Thyroid gland (tissue), 4 donors: ENCODE measurements at regions not wholly inside any gene's neighbourhood (a gene's known extent, or its start where the extent isn't known, plus 50 kb on each side); places are given as distances from the start of the nearest gene placed in this dataset.
"Not testable (repeated sequence)": the region's sequence is repeated elsewhere in the genome, so short reads cannot be mapped to it uniquely, and the experiment has no call there.

ENCODE experiments used
- DNase-seq, 2 donors: peaks; one replicate each; pipeline ENCODE4 v3.0.0-alpha.2; 2019
- H3K27ac ChIP-seq, 3 donors: fragments of 200-600 bp; sonication (generic); 1 replicate in 2 of 3; 2 replicates in 1 of 3; pipeline ENCODE4 v1.5.1; 2016 to 2019; ENCODE audit warnings: mild to moderate bottlenecking in 1 of 3, moderate library complexity in 1 of 3
- H3K27me3 ChIP-seq: fragments of 200-600 bp; sonication (generic); one replicate; pipeline ENCODE4 v1.5.1; 2019
- H3K36me3 ChIP-seq, 2 donors: fragments of 200-600 bp; sonication (generic); one replicate each; pipeline ENCODE4 v1.5.1; 2016 to 2019
- H3K4me1 ChIP-seq, 2 donors: fragments of 200-600 bp; sonication (generic); one replicate each; pipeline ENCODE4 v1.5.1; 2017 to 2019
- H3K4me3 ChIP-seq, 3 donors: fragments of 200-600 bp; sonication (generic); replicated peaks in 1 of 3; 1 replicate in 2 of 3; 2 replicates in 1 of 3; pipeline ENCODE4 v1.5.1; 2016; ENCODE audit warnings: mild to moderate bottlenecking in 1 of 3
- H3K9me3 ChIP-seq: fragments of 200-600 bp; sonication (generic); one replicate; pipeline ENCODE4 v1.5.1; 2017
- CTCF ChIP-seq, 6 experiments: fragments of 200-600 bp in 3 of 6; fragments of 450-650 bp in 3 of 6; sonication (generic) in 3 of 6; IDR thresholded peaks; one replicate each; pipeline ENCODE4 v1.5.1; 2016 to 2019; ENCODE audit warnings: antibody characterized with exemption in 6 of 6, mild to moderate bottlenecking in 2 of 6, inconsistent platforms in 1 of 6, moderate library complexity in 1 of 6
- POLR2A ChIP-seq, 2 donors: fragments of 450-650 bp; IDR thresholded peaks; one replicate each; pipeline ENCODE4 v1.6.1; 2017; ENCODE audit warnings: antibody characterized with exemption in 2 of 2, mild to moderate bottlenecking in 2 of 2, moderate library complexity in 1 of 2
- WGBS, 2 donors: methylation state at CpG; one replicate each; pipeline ENCODE4 v1.1.5; 2017; 5-methylcytosine and 5-hydroxymethylcytosine counted together
- intact Hi-C: fragments of 100-400 bp; cut with DNase I; formaldehyde crosslinking; loops from one replicate; pipeline ENCODE4 v1.15.1; 2023

GRCh38 chr21:27557356-27557755 lies 590.5 kb upstream of the ADAMTS5 start:
- WGBS, 2 donors = 94 to 96% methylated on average over 1 of the region's 1 CpG

GRCh38 chr21:27555996-27556395 lies 589.1 kb upstream of the ADAMTS5 start:
- 93 to 99% methylated on average over 2 of the region's 2 CpGs for WGBS, 2 donors
- no peak for TF ChIP-seq POLR2A (IDR thresholded peaks at IDR 0.05)
- TF ChIP-seq CTCF (IDR thresholded peaks at IDR 0.05) = no peak
- intact Hi-C loops = no loop called here
- no peak overlapping the region for H3K4me3 ChIP-seq
- no peaks in the 10 kb centered on the region for H3K36me3 ChIP-seq
- no peak overlapping the region for H3K27ac ChIP-seq
- DNase-seq = no peak
- no peaks in the 10 kb centered on the region for H3K4me1 ChIP-seq
- H3K27me3 ChIP-seq = no peaks in the 10 kb centered on the region
- no peaks in the 10 kb centered on the region for H3K9me3 ChIP-seq

More at GRCh38 chr21:27557356-27557755, 590.5 kb upstream of the ADAMTS5 start:
- intact Hi-C loops = no loop called here
- no peaks in the 10 kb centered on the region for H3K4me1 ChIP-seq
- H3K27me3 ChIP-seq = no peaks in the 10 kb centered on the region
- H3K9me3 ChIP-seq = no peaks in the 10 kb centered on the region
- no peak for DNase-seq
- H3K36me3 ChIP-seq = no peaks in the 10 kb centered on the region
- no peak for TF ChIP-seq POLR2A (IDR thresholded peaks at IDR 0.05)
- TF ChIP-seq CTCF (IDR thresholded peaks at IDR 0.05) = no peak
- H3K4me3 ChIP-seq = no peak overlapping the region
- H3K27ac ChIP-seq = no peak overlapping the region

- no peak for TF ChIP-seq POLR2A (IDR thresholded peaks at IDR 0.05)
- no peak for TF ChIP-seq CTCF (IDR thresholded peaks at IDR 0.05)
- Histone ChIP-seq H3K27ac (no peak overlapping the region), H3K4me1 (no peaks in the 10 kb centered on the region), H3K4me3 (no peak overlapping the region), H3K27me3 (no peaks in the 10 kb centered on the region), H3K36me3 (no peaks in the 10 kb centered on the region), H3K9me3 (no peaks in the 10 kb centered on the region)
- intact Hi-C loops = no loop called here
- no peak for DNase-seq
These were observed 583.4 kb upstream of the ADAMTS5 start for GRCh38 chr21:27550287-27550686.

- 69 to 72% methylated on average over 4 of the region's 4 CpGs for WGBS, 2 donors
- H3K9me3 ChIP-seq = no peaks in the 10 kb centered on the region
- no peaks in the 10 kb centered on the region for H3K27me3 ChIP-seq
- H3K4me1 ChIP-seq = no peaks in the 10 kb centered on the region
- no peaks in the 10 kb centered on the region for H3K36me3 ChIP-seq
- H3K27ac ChIP-seq = no peak overlapping the region
- no peak overlapping the region for H3K4me3 ChIP-seq
- TF ChIP-seq POLR2A (IDR thresholded peaks at IDR 0.05) (no peak), CTCF (IDR thresholded peaks at IDR 0.05) (no peak)
- intact Hi-C loops = no loop called here
- no peak for DNase-seq
These were observed 581.6 kb upstream of the ADAMTS5 start for GRCh38 chr21:27548486-27548885.

- Histone ChIP-seq H3K9me3 (no peaks in the 10 kb centered on the region), H3K27me3 (no peaks in the 10 kb centered on the region), H3K27ac (no peak overlapping the region), H3K4me1 (no peaks in the 10 kb centered on the region), H3K4me3 (no peak overlapping the region), H3K36me3 (no peaks in the 10 kb centered on the region)
- WGBS, 2 donors = 80 to 84% methylated on average over 4 of the region's 4 CpGs
- intact Hi-C loops = no loop called here
- no peak for DNase-seq
- TF ChIP-seq CTCF (IDR thresholded peaks at IDR 0.05) (no peak), POLR2A (IDR thresholded peaks at IDR 0.05) (no peak)
These were observed 579.0 kb upstream of the ADAMTS5 start for GRCh38 chr21:27545754-27546349.

GRCh38 chr21:27542126-27542525 lies 575.2 kb upstream of the ADAMTS5 start:
- H3K9me3 ChIP-seq, H3K4me1 ChIP-seq, H3K27me3 ChIP-seq, H3K4me3 ChIP-seq, H3K36me3 ChIP-seq, H3K27ac ChIP-seq, intact Hi-C loops, DNase-seq: not testable (repeated sequence)
- WGBS, 2 donors = 43 to 48% methylated on average over 1 of the region's 1 CpG
